GM18870 (cell line): ENCODE measurements at regions not wholly inside any gene's neighbourhood (a gene's known extent, or its start where the extent isn't known, plus 50 kb on each side); places are given as distances from the start of the nearest gene placed in this dataset.

Experiments used
- ATAC-seq: cut with Tn5 transposase; IDR thresholded peaks from one replicate; pipeline ENCODE4 v1.9.1; 2021; ENCODE audit warnings: moderate library complexity; ENCODE audit not compliant: unreplicated experiment

DNA sequence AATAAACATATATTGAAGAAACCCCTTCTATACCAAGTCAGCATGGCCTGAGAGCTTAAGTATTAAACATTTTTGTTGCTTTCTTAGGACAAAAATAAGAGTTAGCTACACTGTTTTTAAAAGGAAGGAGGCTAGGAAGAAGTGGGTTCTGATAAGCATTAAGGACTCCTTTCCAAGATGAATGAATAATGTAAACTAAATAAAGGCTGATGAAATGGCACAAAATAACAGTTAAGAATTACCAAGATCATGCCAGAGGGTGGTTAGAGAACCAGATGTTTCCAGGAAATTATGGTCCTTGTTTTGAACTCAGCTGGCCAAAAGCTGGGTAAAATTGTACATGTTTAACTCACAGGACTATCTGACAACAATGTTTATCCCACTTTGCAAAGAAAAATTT, 114.1 kb upstream of the ETS2 start:
- no peak for ATAC-seq

DNA sequence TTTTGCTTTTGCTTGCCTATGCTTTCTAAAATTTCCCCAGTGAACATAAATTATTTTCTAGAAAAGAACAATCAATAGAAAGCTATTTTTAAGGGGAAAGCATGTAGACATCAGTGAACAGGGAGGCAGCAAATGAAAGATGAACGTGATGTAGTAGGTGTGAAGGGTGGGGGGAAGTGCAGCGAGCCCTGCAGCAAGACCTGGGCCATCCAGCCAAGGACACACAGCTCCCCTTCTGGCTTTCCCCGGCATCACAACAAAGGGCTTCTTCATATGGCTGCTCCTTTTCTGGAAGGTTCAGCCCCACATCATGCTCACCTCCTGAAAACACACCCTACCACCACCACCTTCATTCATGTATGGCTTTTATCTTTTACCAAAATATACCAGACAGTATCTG, 109.2 kb upstream of the ETS2 start:
- ATAC-seq = no peak

DNA sequence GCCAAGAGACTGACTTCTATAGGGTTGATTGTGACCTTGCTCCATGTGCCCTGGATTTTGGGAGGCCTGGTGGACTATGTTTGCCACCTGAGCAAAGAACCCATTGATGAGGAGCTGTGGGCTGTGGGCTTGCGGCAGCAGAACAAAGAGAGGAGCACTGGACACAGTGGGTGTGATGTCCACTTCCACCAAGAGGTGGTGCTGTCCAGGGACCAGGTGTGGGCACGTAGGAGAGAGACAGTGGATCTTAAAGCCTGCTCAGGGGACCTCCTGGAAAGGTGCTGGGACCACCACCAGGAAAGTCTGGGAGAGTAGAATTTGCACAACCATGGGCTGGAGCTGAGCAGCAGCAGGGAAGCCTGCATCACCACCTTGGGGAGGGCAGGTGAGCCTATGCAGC, 106.7 kb upstream of the ETS2 start:
- ATAC-seq = no peak

DNA sequence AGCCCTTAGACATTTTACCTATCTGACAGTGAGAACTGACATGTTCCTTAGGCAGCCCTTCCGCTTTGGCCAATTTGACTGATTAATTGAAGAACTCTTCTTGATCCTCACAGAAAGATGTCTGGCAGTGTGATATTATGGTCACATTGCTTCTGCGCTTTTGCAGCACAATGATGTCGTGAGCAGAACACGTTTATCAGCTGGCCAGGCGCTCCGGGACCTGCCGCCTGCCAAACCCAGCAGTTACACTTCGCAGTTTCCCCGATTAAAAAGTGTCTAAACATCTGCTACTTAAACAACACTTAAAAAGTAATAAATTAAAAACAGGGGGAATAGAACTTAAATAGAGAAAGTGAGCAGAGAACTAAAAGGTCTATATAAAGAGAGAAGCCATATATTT, 103.5 kb upstream of the ETS2 start:
- ATAC-seq = no peak

DNA sequence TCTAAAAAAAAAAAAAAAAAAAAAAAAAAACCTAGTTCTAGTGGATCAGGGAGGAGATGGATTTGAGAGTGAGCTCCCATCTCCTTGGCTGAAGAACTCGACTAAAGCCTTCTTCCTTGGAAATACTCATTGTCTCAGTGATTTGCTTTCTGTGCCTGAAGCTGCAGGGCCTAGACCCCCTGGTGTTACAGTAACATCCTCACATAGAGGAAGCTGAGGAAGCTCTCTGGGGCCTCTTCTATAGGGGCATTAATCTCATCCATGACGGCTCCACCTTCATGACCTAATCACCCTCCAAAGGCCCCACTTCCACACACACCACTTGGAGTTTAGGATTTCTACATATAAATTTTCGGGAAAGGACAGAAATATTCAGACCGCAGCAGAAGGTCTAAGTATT, 95.9 kb upstream of the ETS2 start:
- no peak for ATAC-seq

DNA sequence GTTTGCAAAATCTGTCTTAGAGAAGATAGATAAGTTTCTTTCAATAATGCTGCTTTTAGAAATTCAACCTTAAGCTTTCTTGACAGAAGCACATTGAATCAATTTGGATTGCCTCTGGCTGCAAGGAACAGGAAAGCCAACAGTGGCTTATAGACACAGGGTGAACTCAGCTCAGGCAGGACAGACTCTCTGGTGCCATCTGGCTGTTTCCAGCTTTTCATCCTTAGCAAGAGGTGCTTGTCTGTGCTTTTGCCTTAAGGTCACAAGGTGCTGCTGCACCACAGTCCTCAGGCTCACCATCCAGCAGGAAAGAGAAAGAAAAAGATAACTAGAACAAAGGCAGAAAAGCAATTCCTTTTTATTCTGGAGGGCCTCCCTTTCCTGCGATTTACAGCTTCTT, 93.7 kb upstream of the ETS2 start:
- no peak for ATAC-seq

DNA sequence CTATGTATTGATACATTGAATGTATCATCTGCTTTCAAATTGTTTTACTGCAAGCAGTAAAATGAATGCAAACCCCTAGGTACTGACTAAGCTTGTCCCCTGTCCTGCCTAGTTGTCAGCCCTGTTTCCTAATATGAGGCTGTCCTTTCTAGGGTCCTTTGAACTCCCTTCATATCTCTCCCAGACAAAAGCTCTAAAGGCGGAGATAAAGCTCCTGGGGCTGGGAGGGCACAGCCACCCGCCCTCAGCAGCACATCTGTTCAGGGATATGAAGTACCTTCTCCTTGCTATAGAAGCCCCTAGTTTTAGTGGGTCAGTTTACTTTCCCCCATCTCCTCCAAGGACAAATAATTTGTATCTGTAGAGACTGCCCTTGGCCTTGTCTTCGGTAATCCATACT, 93.1 kb upstream of the ETS2 start:
- no peak for ATAC-seq

DNA sequence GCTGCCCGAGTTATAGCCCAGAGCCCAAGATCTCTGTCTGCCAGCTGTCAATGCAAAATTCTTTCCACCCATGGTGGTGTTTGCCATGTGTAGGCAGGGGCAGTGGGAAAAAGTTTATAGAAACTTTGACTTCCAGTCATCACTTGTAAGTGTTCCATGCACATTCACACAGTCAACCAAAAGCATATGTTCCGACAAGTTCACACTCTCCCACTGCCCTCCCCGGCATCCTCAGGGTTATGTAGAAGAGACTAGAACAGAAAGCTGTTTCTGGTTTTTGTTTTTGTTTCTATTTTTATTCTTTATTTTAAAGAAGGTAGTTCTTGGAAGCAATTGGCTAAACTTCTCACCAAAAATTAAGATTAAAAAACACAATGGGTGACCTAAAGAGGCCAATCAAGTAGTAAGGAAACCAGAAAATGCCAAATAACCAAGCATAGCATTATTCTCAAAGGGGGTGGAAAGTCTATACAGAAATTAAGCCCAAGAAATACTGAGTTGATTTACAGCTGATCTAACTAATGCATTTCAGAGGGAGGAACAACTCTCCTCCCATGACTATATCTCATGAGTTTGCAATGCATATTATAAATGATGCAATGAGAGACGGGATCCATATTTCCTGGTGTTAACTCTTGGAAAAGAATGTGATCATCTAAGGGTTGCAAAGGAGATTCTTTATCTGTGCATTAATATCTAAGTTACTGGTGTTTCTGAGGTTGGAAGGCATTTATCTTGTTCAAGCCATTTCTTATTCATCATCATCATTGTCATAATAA, 91.5 kb upstream of the ETS2 start:
- ATAC-seq = no peak

DNA sequence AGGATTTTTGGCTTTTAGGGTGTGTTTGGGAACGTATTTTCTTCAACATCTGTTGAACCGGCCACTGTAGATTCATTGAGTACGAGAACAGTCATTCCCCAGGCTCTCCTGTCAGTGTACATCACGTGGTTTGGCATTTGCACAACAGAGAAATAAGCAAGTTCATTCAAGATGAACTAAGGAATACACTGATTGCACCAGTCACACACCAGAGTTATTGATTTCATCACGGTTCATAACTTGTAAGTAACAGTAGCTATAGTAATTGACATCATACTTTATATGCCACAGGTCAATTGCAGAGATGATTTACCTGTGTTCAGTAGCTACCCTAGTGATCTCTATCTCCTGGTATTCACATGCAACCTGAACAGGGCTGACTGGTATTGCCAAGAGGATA, 90.7 kb upstream of the ETS2 start:
- no peak for ATAC-seq

DNA sequence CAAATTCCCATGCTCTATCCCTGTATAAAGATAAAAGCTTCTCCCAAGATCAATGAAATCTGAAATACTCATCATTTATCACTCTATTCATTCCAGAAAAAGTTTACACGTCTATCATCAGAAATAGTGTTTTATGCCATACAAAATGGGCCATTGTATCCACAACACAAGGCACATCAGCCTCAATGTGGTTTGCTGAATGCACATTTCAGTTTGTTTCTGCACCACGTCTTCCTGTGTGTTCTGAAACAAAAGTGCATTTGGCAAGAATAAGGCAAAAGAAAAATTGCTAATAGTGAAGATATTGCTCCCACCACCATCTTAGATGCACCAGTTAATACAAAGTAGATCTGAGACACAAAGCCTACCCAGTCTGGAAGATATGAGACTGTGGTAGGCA, 89.6 kb upstream of the ETS2 start:
- no peak for ATAC-seq

DNA sequence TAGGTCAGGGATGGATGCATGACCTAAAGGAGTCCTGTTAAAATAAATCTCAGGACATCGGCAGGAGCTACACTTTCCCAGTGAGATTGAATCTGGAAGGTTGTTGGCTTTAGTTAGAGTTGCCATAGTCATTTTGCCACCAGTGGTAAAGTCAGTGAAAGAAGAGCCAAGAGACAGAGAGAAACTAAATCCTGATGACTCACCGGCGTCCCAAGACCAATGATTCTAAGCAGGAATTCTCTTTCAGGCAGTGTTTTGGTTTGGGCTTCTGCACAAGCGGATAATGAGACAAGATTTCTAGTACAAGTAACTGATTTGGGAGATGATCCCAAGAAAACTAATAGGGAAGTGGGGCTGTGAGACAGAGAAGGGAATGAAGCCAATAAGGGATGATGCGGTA, 88.8 kb upstream of the ETS2 start:
- no peak for ATAC-seq

DNA sequence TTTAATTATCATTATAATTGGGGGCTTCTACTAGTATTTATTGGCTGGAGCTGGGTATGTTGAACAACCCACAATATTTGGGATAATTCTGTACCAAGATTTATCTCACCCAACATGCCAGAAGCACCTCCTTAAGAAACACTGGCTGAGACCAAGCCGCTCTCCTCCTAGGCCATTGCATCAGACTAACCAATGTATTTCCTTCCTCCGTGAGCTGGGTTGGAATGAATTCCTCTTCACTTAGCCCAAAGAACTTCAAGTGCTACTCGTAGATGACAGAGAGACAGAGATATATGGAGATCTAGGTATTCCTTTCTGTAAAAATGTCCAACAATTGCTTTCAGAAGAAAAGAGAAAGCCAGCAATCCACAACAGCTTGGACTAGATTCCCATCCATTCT, 87.2 kb upstream of the ETS2 start:
- ATAC-seq = no peak

DNA sequence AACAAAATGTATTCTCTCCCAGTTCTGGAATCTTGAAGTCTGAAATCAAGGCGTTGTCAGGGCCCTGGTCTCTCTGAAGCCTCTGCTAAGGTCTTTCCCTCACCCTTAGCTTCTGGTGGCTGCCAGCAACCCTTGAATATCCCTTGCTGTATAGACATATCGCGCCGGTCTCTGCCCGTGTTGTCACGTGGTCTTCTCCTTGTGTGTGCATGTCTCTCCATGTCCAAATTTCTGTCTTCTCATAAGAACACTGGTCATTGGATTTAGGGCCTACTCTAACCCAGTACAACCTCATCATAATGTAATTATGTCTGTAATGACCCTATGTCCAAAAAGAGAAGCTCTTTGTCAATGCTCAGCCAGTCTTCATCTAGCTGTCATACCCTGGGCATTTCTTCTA, 85.7 kb upstream of the ETS2 start:
- no peak for ATAC-seq

DNA sequence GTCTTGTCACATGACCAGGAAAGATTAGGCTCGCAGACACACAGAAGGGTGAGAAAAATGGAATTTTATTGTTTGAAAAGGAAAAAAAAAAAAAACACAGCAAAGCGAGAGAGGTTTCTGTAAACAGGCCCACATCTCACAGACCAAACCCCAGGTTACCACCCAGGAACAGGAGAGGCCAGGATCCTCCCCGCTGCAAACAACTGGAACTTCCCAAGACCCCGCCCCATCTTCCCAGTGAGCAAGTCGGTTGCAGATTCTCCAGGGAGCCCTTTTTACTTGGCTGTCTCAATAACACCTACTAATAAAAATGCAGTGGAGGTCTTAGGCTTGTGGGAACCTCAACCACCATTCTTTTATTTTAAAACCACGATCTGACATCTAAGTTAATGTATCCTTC, 84.7 kb upstream of the ETS2 start:
- no peak for ATAC-seq

DNA sequence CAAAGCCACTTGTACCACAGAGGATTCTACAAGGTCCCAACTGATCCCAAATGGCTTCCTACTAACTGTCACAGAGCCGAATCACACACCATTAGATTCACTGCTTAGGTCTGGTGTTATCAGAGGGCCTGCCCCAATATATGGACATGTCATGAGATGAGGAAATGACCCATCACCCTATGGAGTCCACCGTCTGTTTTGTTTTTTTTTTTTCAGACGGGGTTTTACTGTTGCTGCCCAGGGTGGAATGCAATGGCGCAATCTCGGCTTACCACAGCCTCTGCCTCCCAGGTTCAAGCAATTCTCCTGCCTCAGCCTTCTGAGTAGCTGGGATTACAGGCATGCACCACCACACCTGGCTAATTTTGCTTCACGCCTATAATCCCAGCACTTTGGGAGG, 83.8 kb upstream of the ETS2 start:
- no peak for ATAC-seq

DNA sequence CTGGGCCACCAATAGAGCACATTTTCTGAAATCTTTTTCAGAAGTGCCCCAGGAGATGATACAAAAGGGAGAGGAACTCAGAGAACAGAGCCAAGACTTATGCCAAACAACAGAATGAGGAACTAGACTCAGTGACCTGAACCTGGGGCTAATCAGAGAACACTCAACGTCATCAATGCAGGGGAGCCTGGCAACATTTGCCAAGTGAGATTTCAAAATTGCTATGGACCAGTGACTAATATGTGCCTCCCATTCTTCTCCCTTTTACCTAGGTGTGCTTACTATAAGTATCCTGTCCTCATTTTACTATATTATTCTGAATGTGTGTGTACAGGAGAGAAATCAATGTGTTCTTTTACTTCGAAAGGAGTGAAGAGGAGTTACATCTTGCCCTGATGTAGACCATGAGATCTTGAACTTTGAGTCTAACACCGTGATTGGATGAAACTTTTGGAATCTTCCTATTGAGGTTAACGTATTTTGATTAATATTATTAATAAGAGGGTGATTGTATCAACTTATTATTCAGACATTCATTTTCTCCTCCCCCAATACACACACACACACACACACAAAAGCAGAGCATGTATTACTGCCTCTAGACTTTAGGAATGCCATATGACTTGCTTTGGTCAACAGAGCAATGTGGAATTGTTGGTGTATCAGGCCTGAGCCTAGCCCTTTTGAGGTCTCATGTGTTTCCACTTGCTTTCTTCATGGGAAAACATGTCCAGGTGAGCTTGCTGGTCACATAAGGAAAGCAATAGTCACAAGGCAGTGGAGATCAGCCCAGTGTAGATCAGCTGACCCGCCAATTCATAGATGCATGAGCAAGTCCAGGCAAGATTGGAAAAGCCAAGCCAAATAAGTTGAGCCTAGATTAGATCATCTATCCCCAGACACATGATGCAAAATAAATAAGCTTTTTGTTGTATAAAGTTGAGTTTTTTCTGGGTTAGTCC, 80.3 kb upstream of the ETS2 start:
- no peak for ATAC-seq

DNA sequence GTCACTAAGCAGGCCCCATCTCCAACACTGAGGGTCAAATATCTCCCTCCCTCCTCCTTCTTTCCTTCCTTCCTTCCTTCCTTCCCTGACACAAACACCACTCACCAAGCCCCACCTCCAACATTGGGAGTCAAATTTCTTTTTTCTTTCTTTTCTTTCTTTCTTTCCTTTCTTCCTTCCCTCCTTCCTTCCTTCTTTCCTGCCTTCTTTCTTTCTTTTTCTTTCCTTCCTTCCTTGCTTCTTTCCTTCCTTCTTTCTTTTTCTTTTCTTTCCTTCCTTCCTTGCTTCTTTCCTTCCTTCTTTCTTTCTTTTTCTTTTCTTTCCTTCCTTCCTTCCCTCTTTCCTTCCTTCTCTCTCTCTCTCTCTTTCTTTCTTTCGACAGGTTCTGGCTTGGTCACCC, 79.2 kb upstream of the ETS2 start:
- ATAC-seq = no peak

DNA sequence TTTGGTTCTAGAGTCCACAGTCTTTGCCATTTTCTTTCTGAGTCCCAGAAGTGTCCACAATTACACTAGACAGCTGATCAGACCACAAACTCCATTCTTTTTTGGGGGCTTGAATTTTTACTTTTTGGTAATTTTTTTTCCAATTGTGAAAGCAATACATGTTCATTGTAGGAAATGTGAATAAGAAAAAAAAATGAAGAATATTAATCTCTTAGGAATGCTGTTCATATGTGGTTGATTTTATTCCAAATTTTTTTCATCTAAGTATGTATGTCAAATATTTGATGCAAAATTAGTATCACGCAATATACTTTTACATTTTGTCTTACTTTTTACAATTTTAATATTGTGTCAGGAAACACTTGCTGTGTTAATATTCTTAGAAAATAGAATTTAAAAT, 76.4 kb upstream of the ETS2 start:
- ATAC-seq = no peak

DNA sequence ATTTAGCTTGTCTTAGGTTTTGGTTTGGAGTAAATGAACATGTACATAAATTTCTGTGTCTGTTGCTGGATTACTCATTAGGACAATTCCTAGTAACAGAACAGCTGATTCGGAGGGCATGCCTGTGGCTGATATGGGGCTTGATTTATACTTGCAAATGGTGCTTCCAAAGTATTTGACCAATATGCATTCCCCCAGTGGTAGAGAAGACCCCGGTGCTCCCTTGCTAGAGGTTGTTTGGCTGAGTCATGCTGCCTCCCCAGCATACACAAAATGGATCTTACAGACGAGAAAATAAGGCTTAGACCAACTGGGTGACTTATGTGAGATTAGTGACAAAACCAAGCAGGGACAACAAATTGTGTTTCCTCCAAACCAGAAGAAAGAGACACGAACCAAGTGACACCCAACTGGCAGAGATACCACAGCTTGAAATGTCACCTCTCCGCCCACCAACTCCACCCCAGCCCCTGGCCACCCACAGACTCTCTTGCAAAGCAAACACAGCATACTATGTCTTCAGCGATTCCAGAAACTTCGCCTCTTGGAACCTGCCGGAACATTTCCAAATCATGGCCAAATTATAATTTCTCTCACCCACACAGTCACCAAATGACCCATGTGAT, 75.9 kb upstream of the ETS2 start:
- ATAC-seq = no peak

DNA sequence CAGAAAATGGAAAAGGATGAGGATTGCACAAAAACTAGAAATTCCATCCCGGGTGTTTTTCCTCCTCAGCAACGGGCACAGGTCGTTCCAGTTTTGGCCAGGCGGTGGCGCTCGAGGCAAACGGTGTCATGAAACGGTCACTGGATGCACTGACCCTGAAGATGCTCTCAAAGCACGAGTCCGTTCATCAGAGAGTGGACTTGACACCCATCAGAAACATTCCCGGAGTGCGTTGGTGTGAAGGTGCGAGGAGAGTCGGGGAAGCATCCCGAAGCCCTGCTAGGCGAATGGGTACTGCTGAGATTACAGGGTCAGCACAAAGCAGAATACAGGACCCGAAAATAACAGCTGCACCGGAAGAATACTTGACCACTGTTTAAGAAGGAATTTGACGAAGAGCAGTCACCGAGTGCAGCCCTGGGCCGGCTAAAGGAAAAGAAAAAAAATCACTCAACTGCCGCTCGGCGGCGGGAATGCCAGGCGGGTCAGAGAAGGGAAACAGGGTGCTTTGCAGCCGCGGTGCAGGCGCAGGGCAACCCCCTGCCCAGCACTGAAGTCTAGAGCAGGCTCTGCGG, 71.7 kb upstream of the ETS2 start:
- ATAC-seq = no peak

DNA sequence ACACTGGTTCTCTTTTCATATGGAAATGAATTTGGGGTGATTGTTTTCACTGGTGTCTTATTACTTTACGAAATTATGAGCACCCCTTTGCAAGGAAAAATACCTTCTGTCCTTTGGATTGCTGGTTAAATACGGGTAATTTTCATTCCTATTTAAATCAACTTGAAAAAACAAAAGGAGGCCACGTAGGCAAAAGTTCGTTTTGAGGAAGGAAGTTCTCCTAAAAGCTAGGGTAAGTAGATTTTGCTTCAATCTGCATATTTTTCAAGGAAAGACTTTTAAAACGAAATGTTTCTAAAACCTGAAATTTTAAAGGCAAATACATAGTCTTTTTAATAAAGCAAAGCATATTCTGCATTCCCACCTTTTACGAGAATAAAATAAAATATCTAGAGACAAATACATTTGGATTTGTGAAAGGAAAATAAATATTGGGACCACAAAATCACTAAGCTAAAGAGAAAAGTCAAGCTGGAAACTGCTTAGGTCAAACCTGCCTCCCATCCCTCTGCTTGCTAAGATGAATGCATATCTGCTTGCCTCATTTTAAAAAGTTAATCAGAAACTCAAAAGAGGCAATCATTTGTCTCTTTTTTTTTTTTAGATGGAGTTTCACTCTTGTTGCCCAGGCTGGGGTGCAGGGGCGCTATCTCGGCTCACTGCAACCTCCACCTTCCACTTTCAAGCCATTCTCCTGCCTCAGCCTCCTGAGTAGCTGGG, 70.9 kb upstream of the ETS2 start:
- ATAC-seq = no peak
